OCI-LY1 (cell line): ENCODE measurements at regions not wholly inside any gene's neighbourhood (a gene's known extent, or its start where the extent isn't known, plus 50 kb on each side); places are given as distances from the start of the nearest gene placed in this dataset.

Experiments
- H2AFZ ChIP-seq: fragments of 200-600 bp; sonication (generic), shearing (Covaris generic); 2 replicates; pipeline ENCODE4 v1.6.0; 2014; ENCODE audit warnings: antibody characterized with exemption, mild to moderate bottlenecking, low read length
- H3F3A ChIP-seq: fragments of 200-600 bp; sonication (generic), shearing (Covaris generic); 2 replicates; pipeline ENCODE4 v1.6.0; 2014; ENCODE audit warnings: mild to moderate bottlenecking, antibody characterized with exemption, low read length, moderate library complexity; ENCODE audit not compliant: insufficient read depth
- H3K27ac ChIP-seq: fragments of 200-600 bp; sonication (generic); 2 replicates; pipeline ENCODE4 v1.5.1; 2014; ENCODE audit warnings: low read length, mixed run types, mild to moderate bottlenecking, low read depth; ENCODE audit not compliant: poor library complexity, severe bottlenecking
- H3K27me3 ChIP-seq: fragments of 200-600 bp; sonication (generic); 2 replicates; pipeline ENCODE4 v1.6.0; 2014; ENCODE audit warnings: antibody characterized with exemption, mild to moderate bottlenecking, low read length, moderate library complexity; ENCODE audit not compliant: insufficient read depth
- H3K36me3 ChIP-seq: fragments of 200-600 bp; sonication (generic); 2 replicates; pipeline ENCODE4 v1.6.1; 2014; ENCODE audit warnings: mild to moderate bottlenecking, antibody characterized with exemption, low read length, moderate library complexity, mixed read lengths; ENCODE audit not compliant: insufficient read depth
- H3K4me1 ChIP-seq: fragments of 200-600 bp; sonication (generic); 2 replicates; pipeline ENCODE4 v1.5.1; 2014; ENCODE audit warnings: mild to moderate bottlenecking, low read length, moderate library complexity; ENCODE audit not compliant: insufficient read depth, severe bottlenecking
- H3K4me2 ChIP-seq: fragments of 200-600 bp; sonication (generic), shearing (Covaris generic); 2 replicates; pipeline ENCODE4 v1.6.1; 2014; ENCODE audit warnings: low read length
- H3K4me3 ChIP-seq: fragments of 200-600 bp; sonication (generic); 2 replicates; pipeline ENCODE4 v1.5.1; 2014; ENCODE audit warnings: low read length, low read depth, mild to moderate bottlenecking, mixed read lengths; ENCODE audit not compliant: poor library complexity, severe bottlenecking
- H3K79me2 ChIP-seq: fragments of 200-600 bp; shearing (Covaris generic); 2 replicates; pipeline ENCODE4 v1.6.1; 2016; ENCODE audit warnings: mixed run types, low read length, mixed read lengths; ENCODE audit not compliant: insufficient read depth
- H3K9ac ChIP-seq: fragments of 200-600 bp; sonication (generic), shearing (Covaris generic); 2 replicates; pipeline ENCODE4 v1.6.1; 2014; ENCODE audit warnings: mild to moderate bottlenecking, low read length, mixed read lengths
- H3K9me2 ChIP-seq: fragments of 200-600 bp; sonication (generic), shearing (Covaris generic); 2 replicates; pipeline ENCODE4 v1.6.1; 2014; ENCODE audit warnings: low read depth, mild to moderate bottlenecking, low read length, mixed read lengths
- H3K9me3 ChIP-seq: fragments of 200-600 bp; shearing (Covaris generic); 2 replicates; pipeline ENCODE4 v1.6.1; 2014; ENCODE audit warnings: low read length, mixed read lengths
- H4K20me1 ChIP-seq: fragments of 200-600 bp; sonication (generic), shearing (Covaris generic); 2 replicates; pipeline ENCODE4 v1.6.0; 2016; ENCODE audit warnings: mild to moderate bottlenecking, low read length; ENCODE audit not compliant: insufficient read depth
- EZH2 ChIP-seq: fragments of 200-600 bp; sonication (generic), shearing (Covaris generic); IDR thresholded peaks from 2 replicates; pipeline ENCODE4 v1.8.0; 2017; ENCODE audit warnings: borderline replicate concordance, mixed run types, mild to moderate bottlenecking, antibody characterized with exemption, low read length, moderate library complexity, mixed read lengths
- TF ChIP-seq, protein P1 (sequence below): fragments of 200-600 bp; sonication (generic), shearing (Covaris generic); IDR thresholded peaks from 2 replicates; pipeline ENCODE4 v1.5.1; 2017; ENCODE audit warnings: mild to moderate bottlenecking, antibody characterized with exemption, low read length, moderate library complexity, mixed read lengths

DNA sequence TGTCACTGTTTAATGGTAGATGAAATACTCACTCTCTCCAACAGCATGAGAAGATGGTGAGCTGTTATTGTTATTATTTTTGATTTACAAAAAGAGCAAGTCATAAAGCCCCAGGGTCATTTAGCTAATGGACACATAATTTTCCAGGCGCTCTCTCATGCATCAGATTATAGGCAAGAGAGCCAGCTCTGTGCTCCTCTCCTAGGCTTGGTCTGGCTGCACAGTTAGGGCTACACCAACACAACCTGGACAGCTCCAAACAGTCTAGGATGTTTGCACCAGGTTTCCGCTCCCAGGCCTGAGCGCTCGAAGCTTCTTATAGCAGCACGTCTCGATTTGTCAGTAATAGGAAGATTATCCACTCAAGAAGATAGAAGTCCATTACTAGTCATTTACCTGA lies 123.7 kb downstream of the FAM43A start:
- H3K9me2 ChIP-seq = no peaks in the 10 kb centered on the region
- no peak overlapping the region for H3K4me3 ChIP-seq
- no peaks in the 10 kb centered on the region for H3F3A ChIP-seq
- peaks cover 5% of the 10 kb centered on the region; the same call in 1 of the 2 replicates for H3K27me3 ChIP-seq
- no peaks in the 10 kb centered on the region for H3K79me2 ChIP-seq
- no peak overlapping the region for H3K9ac ChIP-seq
- no peak overlapping the region for H2AFZ ChIP-seq
- no peaks in the 10 kb centered on the region for H3K36me3 ChIP-seq
- TF ChIP-seq, protein P1, sequence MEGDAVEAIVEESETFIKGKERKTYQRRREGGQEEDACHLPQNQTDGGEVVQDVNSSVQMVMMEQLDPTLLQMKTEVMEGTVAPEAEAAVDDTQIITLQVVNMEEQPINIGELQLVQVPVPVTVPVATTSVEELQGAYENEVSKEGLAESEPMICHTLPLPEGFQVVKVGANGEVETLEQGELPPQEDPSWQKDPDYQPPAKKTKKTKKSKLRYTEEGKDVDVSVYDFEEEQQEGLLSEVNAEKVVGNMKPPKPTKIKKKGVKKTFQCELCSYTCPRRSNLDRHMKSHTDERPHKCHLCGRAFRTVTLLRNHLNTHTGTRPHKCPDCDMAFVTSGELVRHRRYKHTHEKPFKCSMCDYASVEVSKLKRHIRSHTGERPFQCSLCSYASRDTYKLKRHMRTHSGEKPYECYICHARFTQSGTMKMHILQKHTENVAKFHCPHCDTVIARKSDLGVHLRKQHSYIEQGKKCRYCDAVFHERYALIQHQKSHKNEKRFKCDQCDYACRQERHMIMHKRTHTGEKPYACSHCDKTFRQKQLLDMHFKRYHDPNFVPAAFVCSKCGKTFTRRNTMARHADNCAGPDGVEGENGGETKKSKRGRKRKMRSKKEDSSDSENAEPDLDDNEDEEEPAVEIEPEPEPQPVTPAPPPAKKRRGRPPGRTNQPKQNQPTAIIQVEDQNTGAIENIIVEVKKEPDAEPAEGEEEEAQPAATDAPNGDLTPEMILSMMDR = no peak
- no peak for TF ChIP-seq EZH2
- no peaks in the 10 kb centered on the region for H3K9me3 ChIP-seq
- H3K4me1 ChIP-seq = peaks cover 7% of the 10 kb centered on the region
- no peaks in the 10 kb centered on the region for H4K20me1 ChIP-seq
- no peak overlapping the region for H3K4me2 ChIP-seq
- no peak overlapping the region for H3K27ac ChIP-seq

DNA sequence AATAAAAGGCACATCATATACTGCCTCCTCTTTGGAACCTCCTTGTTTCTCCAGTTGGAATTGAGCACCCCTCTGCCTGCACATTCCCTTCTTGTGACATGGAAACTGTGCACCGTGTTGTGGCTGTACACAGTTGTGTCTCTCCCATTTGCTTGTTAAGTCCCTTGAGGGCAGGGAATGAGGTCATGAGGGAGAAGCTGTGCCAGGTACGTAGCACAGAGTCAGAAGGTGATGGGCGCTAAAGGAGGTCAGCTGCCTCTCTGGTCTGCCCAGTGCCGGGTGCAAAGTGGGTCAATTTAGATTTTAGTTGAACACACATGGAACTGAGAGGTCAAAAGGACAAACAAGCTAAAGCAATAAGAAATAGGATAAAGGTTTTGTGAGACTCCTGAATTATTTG lies 124.4 kb downstream of the FAM43A start:
- no peaks in the 10 kb centered on the region for H3F3A ChIP-seq
- TF ChIP-seq EZH2 = no peak
- TF ChIP-seq, protein P1 = no peak
- no peak overlapping the region for H3K4me3 ChIP-seq
- H3K4me1 ChIP-seq = peaks cover 7% of the 10 kb centered on the region
- H3K79me2 ChIP-seq = no peaks in the 10 kb centered on the region
- H4K20me1 ChIP-seq = no peaks in the 10 kb centered on the region
- no peak overlapping the region for H3K27ac ChIP-seq
- H3K4me2 ChIP-seq = no peak overlapping the region
- H3K9ac ChIP-seq = no peak overlapping the region
- no peak overlapping the region for H2AFZ ChIP-seq
- no peaks in the 10 kb centered on the region for H3K9me2 ChIP-seq
- no peaks in the 10 kb centered on the region for H3K9me3 ChIP-seq
- no peaks in the 10 kb centered on the region for H3K36me3 ChIP-seq
- peaks cover 5% of the 10 kb centered on the region; the same call in 1 of the 2 replicates for H3K27me3 ChIP-seq

DNA sequence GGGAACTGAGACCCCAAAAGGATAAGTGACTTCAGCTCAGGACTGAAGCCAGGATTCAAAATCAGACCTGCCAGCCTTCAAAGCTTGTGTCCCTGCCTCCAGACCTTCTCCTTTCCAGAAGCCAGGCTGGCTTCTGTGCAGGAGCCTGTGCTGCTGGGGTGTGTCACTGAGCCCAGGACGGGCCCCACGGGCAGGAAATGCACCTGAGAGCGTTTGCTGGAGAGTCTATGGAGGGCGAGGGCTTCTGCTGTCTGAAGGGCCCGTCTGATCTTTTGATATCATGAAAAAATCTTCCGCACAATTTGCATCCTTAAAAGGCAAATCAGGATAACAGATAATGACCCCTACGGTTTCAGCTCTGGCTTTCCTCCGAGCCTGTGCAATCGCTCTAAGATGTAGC lies 125.4 kb downstream of the FAM43A start:
- Histone ChIP-seq H3K27ac (no peak overlapping the region), H3K79me2 (no peaks in the 10 kb centered on the region), H3K36me3 (no peaks in the 10 kb centered on the region), H3K9me2 (no peaks in the 10 kb centered on the region), H3K27me3 (peaks cover 5% of the 10 kb centered on the region; the same call in 1 of the 2 replicates), H3K4me1 (peaks cover 7% of the 10 kb centered on the region), H3K9ac (no peak overlapping the region), H3K4me2 (no peak overlapping the region), H3F3A (no peaks in the 10 kb centered on the region), H4K20me1 (no peaks in the 10 kb centered on the region), H2AFZ (no peak overlapping the region), H3K9me3 (no peaks in the 10 kb centered on the region), H3K4me3 (no peak overlapping the region)
- TF ChIP-seq, protein P1 = no peak
- TF ChIP-seq EZH2 = no peak
